Aorta (tissue), 5 donors: ENCODE measurements at regions not wholly inside any gene's neighbourhood (a gene's known extent, or its start where the extent isn't known, plus 50 kb on each side); places are given as distances from the start of the nearest gene placed in this dataset.
A peak's percentile ranks its signal among the peaks of the same experiment; 100 is the strongest.

Source experiments
- ATAC-seq: fragments of 200-7000 bp; cut with Tn5 transposase; one replicate; pipeline ENCODE4 v1.9.1; 2022; ENCODE audit warnings: moderate library complexity; ENCODE audit not compliant: low FRiP score
- DNase-seq, 2 donors: peaks; one replicate each; pipeline ENCODE4 v3.0.0-alpha.2; 2020
- H3K27ac ChIP-seq, 2 donors: one replicate each; pipeline ENCODE4 v1.5.1; 2013; ENCODE audit warnings: low read length in 2 of 2, mild to moderate bottlenecking in 2 of 2, moderate library complexity in 2 of 2, control low read depth in 1 of 2, inconsistent platforms in 1 of 2, low read depth in 1 of 2
- H3K27me3 ChIP-seq, 2 donors: one replicate each; pipeline ENCODE4 v1.6.1; 2013; ENCODE audit warnings: control low read depth in 1 of 2, low read length in 1 of 2, mild to moderate bottlenecking in 1 of 2, moderate library complexity in 1 of 2; ENCODE audit not compliant: insufficient read depth in 2 of 2, control insufficient read depth in 1 of 2
- H3K36me3 ChIP-seq, 2 donors: one replicate each; pipeline ENCODE4 v1.6.1; 2013; ENCODE audit warnings: control low read depth in 1 of 2, low read length in 1 of 2, mild to moderate bottlenecking in 1 of 2; ENCODE audit not compliant: insufficient read depth in 2 of 2, control insufficient read depth in 1 of 2
- H3K4me1 ChIP-seq, 2 donors: one replicate each; pipeline ENCODE4 v1.6.1; 2013; ENCODE audit warnings: low read length in 2 of 2, control low read depth in 1 of 2, mild to moderate bottlenecking in 1 of 2, moderate library complexity in 1 of 2; ENCODE audit not compliant: insufficient read depth in 2 of 2, control insufficient read depth in 1 of 2
- H3K4me3 ChIP-seq, 2 donors: one replicate each; pipeline ENCODE4 v1.5.1; 2013; ENCODE audit warnings: low read length in 2 of 2, control low read depth in 1 of 2, mild to moderate bottlenecking in 1 of 2
- H3K9me3 ChIP-seq: one replicate; pipeline ENCODE4 v1.6.1; 2013; ENCODE audit warnings: mild to moderate bottlenecking, low read length; ENCODE audit not compliant: control insufficient read depth
- WGBS, 2 donors: extraction: QIAGEN DNeasy Blood & Tissue Kit; methylation state at CpG; one replicate each; pipeline ENCODE4 v1.1.7; 2013; 5-methylcytosine and 5-hydroxymethylcytosine counted together
- intact Hi-C, 2 donors: fragments of 100-400 bp; cut with DNase I; formaldehyde crosslinking; loops; one replicate each; pipeline versions ENCODE4 v1.14.2 to v1.15.0; 2022
- donor health status: healthy with polysubstance abuse.
- donor health status: Bipolar disorder and iron deficiency.
- donor health status: DM: no; HTN: no; CAD: no.
- donor health status: DM: no; HTN: no; CAD: no.
- donor health status: DM: yes; HTN: yes; CAD: no.

DNA sequence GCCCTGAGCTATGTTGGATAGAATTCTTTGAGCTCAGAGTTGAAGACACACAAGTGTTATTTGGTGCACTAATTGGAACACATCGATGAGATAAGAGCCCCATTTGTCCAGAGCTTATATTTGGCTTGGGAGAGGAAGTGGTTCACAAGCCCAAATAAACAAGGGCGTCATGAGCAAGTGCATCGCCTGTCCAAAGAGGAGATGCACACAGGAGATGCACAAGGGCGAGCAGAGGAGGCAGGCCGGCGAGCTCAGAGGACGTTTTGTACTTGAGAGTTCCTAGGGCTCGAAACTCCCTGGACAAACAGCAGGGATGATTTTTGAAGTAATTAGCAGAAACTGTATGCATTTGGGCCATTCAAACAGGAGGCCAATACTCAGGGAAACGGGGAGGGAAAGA is 212.8 kb upstream of the IRX1 start:
- WGBS, 2 donors, result 79 to 86% methylated on average over 9 of the region's 9 CpGs
- intact Hi-C loops, result no loop called here
- no peak overlapping the region for H3K4me3 ChIP-seq
- no peak overlapping the region for H3K27ac ChIP-seq
- DNase-seq (no peak), ATAC-seq (no peak)
- H3K36me3 ChIP-seq, result no peaks in the 10 kb centered on the region
- no peaks in the 10 kb centered on the region for H3K4me1 ChIP-seq
- H3K9me3 ChIP-seq, result no peaks in the 10 kb centered on the region
- no peaks in the 10 kb centered on the region for H3K27me3 ChIP-seq

DNA sequence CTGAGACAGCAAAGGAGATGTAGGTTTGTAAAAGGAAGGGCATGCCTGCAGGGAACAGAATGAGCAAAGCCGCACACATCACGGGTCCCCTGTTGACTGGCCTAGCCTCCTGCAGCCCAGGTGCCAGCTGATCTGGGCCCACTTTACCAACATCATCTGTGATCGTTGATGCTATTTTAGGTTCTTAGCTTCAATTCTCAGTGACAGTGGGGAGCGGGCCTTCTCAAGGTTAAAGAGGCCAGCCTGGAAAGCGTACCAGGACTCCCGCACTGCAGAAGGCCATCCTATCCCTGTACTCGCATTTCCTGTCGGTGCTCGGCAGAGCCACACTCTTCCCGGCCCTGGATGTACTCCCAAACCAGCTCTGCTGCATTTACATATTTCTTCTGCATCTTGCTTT is 213.5 kb upstream of the IRX1 start:
- Histone ChIP-seq H3K27ac (no peak overlapping the region), H3K36me3 (no peaks in the 10 kb centered on the region), H3K4me3 (no peak overlapping the region), H3K27me3 (no peaks in the 10 kb centered on the region), H3K4me1 (no peaks in the 10 kb centered on the region), H3K9me3 (no peaks in the 10 kb centered on the region)
- WGBS, 2 donors, result 80 to 87% methylated on average over 10 of the region's 10 CpGs
- intact Hi-C loops, result no loop called here
- DNase-seq (no peak), ATAC-seq (no peak)

DNA sequence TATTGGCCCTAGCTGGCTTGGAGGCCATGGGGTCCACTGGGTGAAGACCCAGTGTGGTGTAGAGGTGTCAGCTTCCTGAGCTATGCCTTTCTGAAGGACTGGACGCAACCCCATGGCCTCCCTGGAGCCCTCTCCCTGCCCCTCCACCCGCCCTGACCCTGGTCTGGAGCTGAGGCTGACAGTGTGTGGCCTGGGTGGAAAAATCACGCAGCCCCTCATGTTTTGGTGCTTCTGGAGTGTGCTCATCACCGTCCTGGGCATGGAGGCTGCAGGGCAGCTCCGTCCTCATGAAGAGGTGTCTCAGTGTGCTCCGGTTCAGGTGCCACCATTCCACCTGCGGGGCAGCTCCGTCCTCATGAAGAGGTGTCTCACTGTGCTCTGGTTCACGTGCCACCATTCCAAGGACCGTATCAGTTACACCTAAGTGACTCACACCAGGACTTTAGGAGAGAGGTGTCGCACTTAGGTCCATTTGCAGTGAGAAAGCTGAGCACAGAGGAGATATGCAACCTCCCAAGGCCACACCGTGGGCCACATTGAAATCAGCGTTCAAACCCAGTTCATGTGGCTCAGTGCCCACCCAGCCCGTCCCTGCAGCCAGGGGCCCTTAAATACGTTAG is 214.3 kb upstream of the IRX1 start:
- H3K27ac ChIP-seq, result no peak overlapping the region
- no peak for ATAC-seq
- no peaks in the 10 kb centered on the region for H3K9me3 ChIP-seq
- no peaks in the 10 kb centered on the region for H3K27me3 ChIP-seq
- no peak overlapping the region for H3K4me3 ChIP-seq
- no peak for DNase-seq
- 86 to 87% methylated on average over 15 of the region's 15 CpGs for WGBS, 2 donors
- intact Hi-C loops, result no loop called here
- H3K36me3 ChIP-seq, result no peaks in the 10 kb centered on the region
- H3K4me1 ChIP-seq, result no peaks in the 10 kb centered on the region

DNA sequence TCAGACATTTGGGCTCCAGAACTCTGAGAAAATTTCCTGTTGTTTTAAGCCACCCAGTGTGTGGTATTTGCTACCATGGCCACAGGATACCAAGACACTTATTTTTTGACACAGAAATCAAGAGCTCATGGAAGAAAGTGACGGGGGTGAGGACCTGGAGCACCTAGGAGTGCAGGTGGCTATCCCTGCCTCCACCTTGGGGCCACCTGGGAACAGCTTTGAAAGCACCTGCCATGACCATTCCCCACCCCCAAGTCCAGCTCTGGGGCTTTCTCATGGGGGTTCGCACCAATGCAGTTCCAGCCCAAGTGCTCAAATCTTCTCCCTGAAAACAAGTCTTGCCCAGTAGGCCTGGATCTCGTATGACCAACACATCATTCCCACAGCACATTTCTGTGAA is 214.9 kb upstream of the IRX1 start:
- 81 to 87% methylated on average over 3 of the region's 3 CpGs for WGBS, 2 donors
- H3K36me3 ChIP-seq, result no peaks in the 10 kb centered on the region
- no peaks in the 10 kb centered on the region for H3K9me3 ChIP-seq

DNA sequence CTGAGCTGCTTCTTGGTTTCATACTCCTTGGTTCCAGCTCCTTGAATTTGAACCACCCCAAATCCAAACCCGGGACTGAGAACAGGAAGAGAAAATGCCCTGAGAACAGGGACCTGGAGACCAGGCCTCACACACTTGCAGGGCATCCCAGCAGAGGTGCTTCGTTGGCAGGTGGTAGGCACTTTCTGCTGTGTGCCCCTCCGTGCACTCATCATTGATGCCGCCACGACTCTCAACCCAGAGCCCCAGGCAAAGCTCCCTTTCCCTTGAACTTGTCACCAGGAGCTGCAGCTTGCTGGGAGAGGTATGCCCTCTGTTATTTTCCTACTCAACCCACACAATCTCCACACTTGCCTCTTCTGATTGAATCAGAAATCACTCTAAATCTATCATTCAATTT is 217.8 kb upstream of the IRX1 start:
- Histone ChIP-seq H3K36me3 (no peaks in the 10 kb centered on the region), H3K9me3 (peaks cover 14% of the 10 kb centered on the region), H3K27me3 (no peaks in the 10 kb centered on the region), H3K4me3 (no peak overlapping the region), H3K4me1 (no peaks in the 10 kb centered on the region), H3K27ac (no peak overlapping the region)
- ATAC-seq, result no peak
- no peak for DNase-seq
- WGBS, 2 donors, result 79 to 83% methylated on average over 5 of the region's 5 CpGs
- intact Hi-C loops, result no loop called here

More for the DNA sequence above, 214.9 kb upstream of the IRX1 start:
- no peak overlapping the region for H3K4me3 ChIP-seq
- H3K27ac ChIP-seq, result no peak overlapping the region
- DNase-seq, result no peak
- no peaks in the 10 kb centered on the region for H3K4me1 ChIP-seq
- intact Hi-C loops, result no loop called here
- ATAC-seq, result peak; percentile 36
- no peaks in the 10 kb centered on the region for H3K27me3 ChIP-seq

DNA sequence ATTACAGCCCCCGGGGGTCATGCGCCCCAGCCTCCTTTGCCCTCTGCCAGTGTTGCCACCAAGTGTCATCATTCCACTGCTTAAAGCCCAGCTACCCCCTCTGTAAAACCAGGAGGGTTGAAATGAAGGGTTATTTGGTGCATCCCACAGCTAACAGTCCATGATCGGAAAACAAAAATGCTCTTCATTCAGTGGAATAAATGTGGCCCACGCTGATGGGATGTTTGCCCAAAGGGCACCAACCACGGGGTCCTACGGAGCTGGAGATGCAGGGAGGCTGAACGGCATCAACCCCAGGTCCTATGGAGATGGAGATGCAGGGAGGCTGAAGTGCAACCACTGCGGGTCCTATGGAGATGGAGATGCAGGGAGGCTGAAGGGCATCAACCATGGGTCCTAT is 218.5 kb upstream of the IRX1 start:
- intact Hi-C loops, result no loop called here
- Histone ChIP-seq H3K4me1 (no peaks in the 10 kb centered on the region), H3K4me3 (no peak overlapping the region), H3K36me3 (no peaks in the 10 kb centered on the region), H3K27me3 (no peaks in the 10 kb centered on the region), H3K27ac (no peak overlapping the region), H3K9me3 (peaks cover 15% of the 10 kb centered on the region)
- ATAC-seq (no peak), DNase-seq (no peak)
- WGBS, 2 donors, result 86 to 87% methylated on average over 8 of the region's 8 CpGs

DNA sequence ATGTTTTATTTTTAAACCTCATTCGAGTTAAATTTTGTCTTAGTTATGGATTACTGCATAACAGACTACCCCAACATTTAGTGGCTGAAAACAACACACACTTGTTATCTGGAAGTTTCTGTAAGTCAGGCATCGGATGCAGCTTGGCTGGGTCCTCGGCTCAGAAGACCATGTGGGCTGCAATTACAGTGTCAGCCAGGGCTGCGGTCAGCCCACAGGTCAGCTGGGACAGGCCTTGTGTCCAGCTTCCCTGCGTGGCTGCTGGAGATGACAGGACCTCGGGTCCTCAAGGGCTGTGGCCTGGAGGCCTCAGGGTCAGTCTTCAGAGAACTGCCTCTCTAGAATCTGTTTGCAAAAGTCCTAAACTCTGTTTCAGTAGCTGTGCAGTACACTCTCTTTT is 219.0 kb upstream of the IRX1 start:
- H3K36me3 ChIP-seq, result no peaks in the 10 kb centered on the region
- no peak overlapping the region for H3K4me3 ChIP-seq
- no peak for DNase-seq
- ATAC-seq, result no peak
- H3K27ac ChIP-seq, result no peak overlapping the region
- WGBS, 2 donors, result 62 to 66% methylated on average over 6 of the region's 6 CpGs
- H3K27me3 ChIP-seq, result no peaks in the 10 kb centered on the region
- intact Hi-C loops, result no loop called here
- peaks cover 15% of the 10 kb centered on the region for H3K9me3 ChIP-seq
- H3K4me1 ChIP-seq, result no peaks in the 10 kb centered on the region

DNA sequence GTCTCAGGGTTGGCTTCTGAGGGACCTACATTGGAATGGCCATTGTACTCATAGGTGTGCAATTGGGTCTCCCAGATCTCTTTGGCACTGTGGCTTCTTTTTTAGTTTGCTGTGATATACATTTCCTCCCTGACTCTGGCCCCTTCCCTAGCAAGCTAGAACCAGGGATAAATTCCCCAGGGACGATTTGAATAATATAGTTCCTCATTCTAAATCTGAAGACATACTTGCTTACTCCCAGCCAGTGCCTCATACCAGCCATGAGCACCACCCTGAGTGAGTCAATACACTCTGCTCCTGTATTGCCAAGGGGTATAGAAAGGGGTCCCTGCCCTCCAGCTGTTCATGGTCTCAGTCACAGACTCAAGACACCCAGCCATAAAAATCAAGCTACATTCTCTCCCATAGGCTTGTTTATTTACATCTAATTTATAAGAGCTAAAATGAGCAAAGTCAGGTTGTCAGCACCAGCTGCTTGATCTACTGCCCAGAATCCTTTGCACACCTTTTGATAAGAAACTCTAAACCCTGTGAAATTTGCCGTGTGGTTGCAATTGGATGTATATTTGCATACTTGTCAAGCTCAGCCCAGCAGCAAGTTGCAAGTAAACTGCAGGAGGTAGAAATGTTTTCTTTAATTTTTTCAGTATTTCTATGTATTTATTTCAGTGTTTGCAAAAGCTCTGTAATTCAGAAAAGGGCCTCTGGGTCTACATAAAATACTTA is 219.9 kb upstream of the IRX1 start:
- Histone ChIP-seq H3K36me3 (no peaks in the 10 kb centered on the region), H3K9me3 (peaks cover 15% of the 10 kb centered on the region), H3K4me1 (no peaks in the 10 kb centered on the region), H3K4me3 (no peak overlapping the region), H3K27ac (no peak overlapping the region), H3K27me3 (no peaks in the 10 kb centered on the region)
- intact Hi-C loops, result no loop called here
- ATAC-seq (no peak), DNase-seq (no peak)
- WGBS, 2 donors, result 41 to 44% methylated on average over 2 of the region's 2 CpGs

DNA sequence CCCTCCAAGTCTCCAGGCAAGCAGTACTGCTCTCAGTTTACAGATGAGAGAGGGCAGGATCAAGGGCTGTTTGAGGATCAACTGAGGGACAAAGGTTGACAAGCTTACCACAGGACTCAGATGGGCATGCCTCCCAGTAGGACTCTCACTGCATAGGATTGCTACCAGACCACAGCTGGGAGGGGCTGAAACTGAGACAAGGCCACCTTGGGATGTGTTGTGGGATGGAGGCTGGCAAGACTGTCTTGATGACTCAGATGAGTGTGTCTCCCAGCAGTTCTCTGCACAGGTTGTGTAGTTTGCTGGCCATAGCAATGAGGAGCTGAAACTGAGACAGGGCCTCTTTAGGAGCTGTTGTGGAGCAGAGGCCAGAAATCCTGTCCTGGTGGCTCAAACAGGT is 222.2 kb upstream of the IRX1 start:
- H3K36me3 ChIP-seq, result no peaks in the 10 kb centered on the region
- intact Hi-C loops, result no loop called here
- H3K4me1 ChIP-seq, result no peaks in the 10 kb centered on the region
- no peak overlapping the region for H3K4me3 ChIP-seq
- no peak for ATAC-seq
- no peak overlapping the region for H3K27ac ChIP-seq
- H3K27me3 ChIP-seq, result no peaks in the 10 kb centered on the region
- peaks cover 15% of the 10 kb centered on the region for H3K9me3 ChIP-seq
- DNase-seq, result no peak
